HG02571 (cell line): ENCODE measurements at regions not wholly inside any gene's neighbourhood (a gene's known extent, or its start where the extent isn't known, plus 50 kb on each side); places are given as distances from the start of the nearest gene placed in this dataset.

Source experiments
- ATAC-seq: cut with Tn5 transposase; IDR thresholded peaks from one replicate; pipeline ENCODE4 v1.9.1; 2021; ENCODE audit warnings: mild to moderate bottlenecking, moderate library complexity; ENCODE audit not compliant: unreplicated experiment

DNA sequence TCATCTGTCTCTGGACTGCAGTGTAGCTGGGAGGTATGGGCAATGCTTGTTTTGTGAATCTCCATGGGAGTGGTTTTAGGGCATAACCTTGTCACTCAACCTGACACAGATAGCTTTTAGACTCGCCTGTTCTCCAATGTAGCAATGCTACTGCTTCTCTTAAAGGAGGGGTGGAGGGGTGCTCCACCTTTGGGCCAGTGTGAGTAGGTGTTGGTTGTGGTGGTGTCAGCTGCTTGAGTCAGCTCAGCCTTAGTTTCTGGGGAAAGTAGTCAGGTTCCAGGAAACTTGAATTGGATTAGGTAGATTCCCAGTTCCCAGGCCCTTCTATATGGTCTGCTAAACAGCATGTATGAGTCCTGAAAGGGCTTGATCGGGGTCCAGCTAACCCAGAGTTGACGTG lies 91.1 kb upstream of the PLPPR1 start:
- no peak for ATAC-seq

GRCh38 chr9:100938507-100938906 lies 90.0 kb upstream of the PLPPR1 start:
- ATAC-seq, result no peak

- ATAC-seq, result no peak
Observed at GRCh38 chr9:100939636-100940035, 88.9 kb upstream of the PLPPR1 start.

DNA sequence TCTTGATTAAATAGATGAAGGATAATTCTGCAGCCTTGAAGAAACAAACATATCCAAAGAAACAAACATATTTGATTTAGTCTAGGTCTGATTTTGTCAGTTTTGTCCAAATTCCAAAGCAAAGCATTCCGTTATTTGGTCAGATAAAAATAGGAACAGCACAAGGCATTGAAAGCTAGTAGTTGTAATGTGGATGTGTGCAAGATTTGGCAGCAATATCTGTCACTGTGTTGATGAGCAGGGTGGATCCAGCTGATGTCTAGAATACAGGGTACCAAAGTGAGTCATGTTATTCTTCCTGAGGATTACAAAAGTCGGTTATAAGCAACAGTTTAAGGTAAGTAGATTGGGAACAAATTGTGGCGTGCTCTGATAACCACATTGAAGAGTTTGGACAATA lies 69.3 kb upstream of the PLPPR1 start:
- ATAC-seq, result no peak
